NCI-H524 (cell line): ENCODE measurements at regions not wholly inside any gene's neighbourhood (a gene's known extent, or its start where the extent isn't known, plus 50 kb on each side); places are given as distances from the start of the nearest gene placed in this dataset.
A peak's percentile ranks its signal among the peaks of the same experiment; 100 is the strongest.
"Not testable (repeated sequence)": the region's sequence is repeated elsewhere in the genome, so short reads cannot be mapped to it uniquely, and the experiment has no call there.

Source experiments
- DNase-seq, 2 experiments: peaks; one replicate each; lab custom pipeline; 2025; lab: John Stamatoyannopoulos, UW

DNA sequence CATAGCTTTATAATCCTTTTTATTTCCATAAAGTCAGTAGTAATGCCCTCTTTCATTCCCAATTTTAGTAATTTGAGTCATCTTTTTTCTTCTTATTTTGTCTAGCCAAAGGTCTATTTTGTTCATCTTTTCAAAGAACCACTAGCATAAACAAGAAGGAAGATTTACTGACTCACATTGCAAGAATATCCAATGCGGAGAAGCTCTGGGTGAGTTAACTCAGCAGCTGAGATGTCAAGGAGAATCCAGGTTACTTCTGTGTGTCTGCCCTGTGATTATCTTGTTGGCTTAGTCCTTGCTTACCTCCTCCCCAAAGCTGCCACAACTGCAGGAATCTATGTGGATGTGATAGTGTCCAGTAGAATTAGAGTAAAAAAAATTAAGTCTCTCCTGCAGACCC, 311.4 kb upstream of the NCKAP5 start:
- no peak for DNase-seq

DNA sequence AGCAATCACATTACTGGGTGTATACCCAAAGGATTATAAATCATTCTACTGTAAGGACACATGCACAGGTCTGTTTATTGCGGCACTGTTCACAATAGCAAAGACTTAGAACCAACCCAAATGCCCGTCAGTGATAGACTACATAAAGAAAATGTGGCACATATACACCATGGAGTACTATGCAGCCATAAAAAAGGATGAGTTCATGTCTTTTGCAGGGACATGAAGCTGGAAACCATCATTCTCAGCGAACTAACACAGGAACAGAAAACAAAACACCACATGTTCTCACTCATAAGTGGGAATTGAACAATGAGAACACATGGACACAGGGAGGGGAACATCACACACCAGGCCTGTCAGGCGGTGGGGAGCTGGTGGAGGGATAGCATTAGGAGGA, 313.9 kb upstream of the NCKAP5 start:
- DNase-seq, result not testable (repeated sequence)

DNA sequence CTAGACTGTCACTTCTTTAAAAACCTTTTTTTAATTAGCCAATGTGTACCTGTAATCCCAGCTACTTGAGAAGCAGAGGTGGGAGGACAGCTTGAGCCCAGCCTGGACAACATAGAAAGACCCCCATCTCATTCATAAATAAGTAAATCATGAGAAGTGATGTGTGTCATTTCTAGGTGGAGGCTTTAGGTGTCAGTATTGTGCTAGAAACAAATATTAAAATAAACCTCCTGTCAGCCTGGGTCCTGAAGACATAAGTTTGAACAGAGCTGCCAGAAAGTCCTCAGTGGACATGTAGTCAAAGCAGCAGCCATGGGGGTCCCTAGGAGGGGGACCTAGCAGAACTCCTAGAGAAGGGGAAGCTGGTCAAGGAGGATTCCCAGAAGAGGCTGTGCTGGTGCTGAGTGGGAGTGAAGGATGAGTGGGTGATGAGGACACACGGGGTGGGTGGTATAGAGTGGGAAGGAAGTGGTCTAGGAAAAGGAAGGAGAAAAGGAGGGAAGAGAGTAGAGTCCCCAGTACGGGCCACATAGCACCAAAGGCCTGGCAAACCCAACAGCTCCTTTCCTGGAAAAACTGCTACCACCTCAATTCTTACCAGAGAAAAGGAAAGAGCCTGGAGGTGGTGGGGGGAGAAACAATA, 316.6 kb upstream of the NCKAP5 start:
- DNase-seq, result peak in 1 of 2 experiments; percentile 41

DNA sequence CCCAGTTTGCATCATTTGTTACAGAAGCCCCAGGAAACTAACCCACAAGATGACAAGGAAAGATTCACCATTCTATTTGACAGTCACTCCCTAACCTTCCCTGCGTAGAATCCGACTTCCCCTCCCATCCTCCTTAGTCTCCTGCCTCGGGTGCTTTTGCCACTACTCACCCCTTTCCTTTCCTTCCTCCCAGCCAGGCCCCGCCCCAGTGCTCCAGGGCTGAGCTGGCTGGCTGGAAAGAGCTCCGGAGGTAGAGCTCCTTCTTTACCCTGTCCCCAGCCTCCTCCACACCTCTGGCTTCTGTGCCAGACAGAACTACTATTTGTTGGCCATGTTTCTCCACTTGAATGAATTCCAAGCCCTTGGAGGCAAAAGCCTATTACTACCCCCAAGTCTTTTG, 317.6 kb upstream of the NCKAP5 start:
- no peak for DNase-seq

DNA sequence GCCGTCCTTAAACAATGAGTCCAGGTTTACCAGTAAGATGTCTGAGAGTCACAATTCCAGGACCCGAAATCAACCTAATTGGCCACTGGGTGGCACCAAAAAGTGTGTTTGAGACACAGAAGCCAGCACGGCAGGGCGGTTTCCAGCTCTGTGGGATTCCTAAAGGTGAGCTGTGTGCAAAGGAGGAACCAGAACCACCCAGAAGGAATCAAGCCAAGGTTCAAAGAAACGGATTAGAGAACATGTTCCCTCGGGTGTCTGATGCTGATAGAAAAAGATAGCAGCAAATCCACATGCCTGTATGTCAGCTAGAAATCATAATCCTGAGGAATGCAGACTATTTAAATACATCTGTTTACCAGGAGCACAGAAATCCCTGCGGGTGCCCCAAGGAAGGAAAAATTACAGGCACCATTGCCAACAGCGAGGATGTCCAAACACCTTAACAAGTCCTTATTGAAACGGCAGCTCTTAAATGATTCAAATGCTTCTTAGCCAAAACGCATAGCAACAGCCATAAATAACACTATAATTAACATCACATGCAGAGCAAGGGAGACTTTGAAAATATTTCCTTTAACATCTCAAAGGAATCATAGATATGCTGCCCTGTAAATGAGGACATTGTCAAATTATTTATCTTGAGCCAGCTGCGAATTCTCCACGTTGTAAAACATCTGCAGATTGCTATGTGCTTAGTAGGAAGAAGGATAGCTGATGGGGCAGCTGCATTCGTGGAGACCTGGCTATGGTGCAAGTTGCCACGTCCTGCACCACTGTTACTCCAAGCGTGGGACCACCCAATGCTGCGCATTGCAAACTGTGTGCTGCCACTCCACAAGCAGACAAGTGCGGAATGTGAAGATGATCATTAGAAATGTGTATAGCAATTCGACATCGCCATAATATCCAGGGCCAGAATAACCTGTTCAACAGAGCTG, 318.7 kb upstream of the NCKAP5 start:
- peak; percentile 55 to 87 for DNase-seq

DNA sequence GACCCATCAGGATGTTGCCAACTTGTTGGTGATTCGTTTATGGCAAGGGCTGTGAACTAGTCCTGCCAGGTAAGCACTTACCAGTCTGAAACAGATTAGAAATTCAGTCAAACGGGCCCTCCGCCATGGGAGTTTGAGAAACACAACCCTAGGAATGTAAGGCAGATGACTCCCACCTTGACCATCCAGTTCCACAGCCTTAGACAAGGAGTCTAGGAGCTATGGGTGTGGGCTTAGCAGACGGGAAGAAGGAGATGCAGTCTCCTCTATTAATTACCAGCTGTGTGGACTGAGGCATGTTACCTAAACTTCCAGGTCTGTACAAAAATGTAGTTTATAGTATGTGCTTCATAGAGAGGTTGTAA, 319.4 kb upstream of the NCKAP5 start:
- DNase-seq, result no peak

DNA sequence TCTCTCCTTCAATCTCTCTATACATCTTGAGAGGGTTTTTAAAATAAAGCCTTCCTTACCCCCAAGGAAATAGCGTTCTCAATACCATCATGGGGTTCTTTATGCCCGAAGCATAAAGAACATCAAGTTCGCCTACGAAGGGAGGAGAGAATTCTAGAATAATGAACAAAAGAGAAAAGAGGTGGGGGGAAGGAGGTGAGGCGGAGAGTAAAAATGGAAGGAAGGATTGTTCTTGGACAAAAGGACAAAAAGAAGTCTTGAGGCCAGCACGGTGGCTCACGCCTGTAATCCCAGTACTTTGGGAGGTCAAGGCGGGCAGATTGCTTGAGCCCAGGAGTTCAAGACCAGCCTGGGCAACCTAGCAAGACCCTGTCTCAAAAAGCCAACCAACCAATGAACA, 319.8 kb upstream of the NCKAP5 start:
- DNase-seq, result no peak

DNA sequence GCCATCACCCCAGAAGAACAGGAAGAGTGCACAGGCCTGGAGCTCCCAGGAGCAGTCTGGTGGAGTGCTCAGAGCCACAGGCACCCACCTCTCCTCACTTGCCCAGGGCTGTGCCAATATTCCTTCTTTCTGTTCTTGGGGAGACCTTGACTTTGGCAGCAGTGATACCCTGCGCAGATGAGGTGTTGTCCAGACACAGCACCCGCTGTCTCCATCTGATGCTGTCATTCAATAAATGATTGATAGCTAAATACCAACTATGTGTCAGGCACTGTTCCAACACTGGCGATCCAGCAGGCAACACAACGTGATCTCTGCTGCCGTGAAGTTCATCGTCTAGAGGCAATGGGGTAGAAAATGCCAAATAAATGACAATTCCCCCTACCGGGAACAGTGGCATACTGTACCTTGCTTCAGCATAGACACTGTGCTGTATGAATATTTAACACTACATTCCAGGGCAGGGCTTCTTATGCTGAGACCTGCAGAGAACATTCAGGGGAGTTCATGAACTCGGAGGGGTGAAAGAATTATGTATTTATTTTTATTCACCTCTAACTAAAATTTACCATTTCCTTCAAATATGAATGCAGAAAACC, 320.5 kb upstream of the NCKAP5 start:
- no peak for DNase-seq

DNA sequence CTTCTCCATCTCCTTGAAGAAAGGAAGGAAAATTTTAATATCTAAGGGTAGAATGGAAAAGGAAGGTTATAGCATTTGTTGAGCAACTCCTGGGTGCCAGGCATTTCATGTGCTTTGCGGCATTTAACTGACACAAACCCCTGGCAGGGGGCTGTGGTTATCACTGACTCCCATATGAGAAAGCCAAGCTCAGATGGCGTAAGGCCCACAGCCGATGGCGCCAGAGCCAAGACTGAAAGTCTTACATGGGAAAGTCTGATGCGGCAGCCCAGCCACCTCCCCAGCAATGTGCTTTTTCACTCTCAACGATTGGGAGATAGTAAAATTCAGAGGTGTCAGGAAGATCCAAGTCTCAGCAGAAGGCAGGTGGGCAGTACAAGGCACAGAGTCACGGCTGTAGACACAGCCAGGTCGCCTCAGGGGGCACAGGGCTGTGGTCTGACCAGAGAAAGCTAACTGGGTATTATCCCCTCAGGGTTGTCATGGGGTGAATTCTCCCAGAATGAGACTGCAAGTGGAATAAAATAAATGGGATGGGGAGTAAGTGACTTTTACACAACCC, 324.2 kb upstream of the NCKAP5 start:
- DNase-seq, result no peak

DNA sequence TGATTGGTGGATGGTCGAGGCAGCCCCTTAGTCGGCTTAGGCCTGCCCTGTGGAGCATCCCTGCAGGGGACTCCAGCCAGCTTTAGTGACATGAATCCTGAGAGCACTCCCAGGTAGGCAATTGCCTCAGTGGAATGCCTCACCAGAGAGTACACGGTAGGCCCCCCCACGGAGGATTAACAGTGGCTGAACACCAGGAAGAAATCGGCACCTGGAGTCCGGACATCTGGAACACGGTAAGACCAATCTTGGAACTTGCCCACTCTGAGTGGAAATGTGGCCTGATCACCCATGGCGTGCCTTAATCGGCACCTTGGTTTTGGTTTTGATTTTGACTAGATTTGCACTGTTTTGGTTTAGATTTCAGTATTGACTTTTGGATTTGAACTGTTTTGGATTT, 326.2 kb upstream of the NCKAP5 start:
- no peak for DNase-seq

DNA sequence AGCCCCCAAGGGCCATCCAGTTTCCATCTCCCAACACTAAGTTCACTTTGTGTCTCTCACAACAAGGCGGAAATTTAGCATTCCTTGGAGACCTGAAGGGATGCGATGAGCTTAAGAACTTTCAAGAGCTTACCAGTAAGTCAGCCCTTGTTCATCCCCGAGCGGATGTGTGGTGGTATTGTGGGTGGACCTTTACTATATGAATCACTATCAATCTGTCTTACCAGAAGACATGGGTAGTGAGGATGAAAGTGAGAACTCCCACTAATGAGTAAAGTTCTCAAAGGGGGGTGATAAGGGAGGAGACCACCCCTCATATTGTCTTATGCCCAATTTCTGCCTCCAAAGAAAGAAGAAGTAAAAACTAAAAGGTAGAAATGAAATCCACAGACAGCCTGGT, 329.6 kb upstream of the NCKAP5 start:
- DNase-seq, result not testable (repeated sequence)

DNA sequence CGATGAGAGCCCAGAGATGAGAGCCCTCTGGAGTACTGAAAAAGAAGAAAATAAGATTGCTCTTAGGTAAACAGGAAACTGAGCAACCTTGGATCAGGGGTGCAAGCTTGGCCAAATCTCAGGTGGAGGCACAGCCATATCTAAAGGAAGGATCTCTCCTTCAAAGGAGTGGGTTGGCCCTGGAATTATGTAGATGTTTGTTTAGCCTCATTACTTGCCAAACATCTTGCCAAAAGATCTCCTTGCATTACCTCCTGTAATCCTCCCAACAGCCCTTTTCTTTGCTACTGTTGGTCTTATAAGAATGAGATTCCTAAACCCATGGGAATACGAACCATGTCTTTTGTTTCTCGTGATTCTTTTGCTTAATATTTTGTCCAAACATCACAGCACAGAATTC, 332.6 kb upstream of the NCKAP5 start:
- no peak for DNase-seq

DNA sequence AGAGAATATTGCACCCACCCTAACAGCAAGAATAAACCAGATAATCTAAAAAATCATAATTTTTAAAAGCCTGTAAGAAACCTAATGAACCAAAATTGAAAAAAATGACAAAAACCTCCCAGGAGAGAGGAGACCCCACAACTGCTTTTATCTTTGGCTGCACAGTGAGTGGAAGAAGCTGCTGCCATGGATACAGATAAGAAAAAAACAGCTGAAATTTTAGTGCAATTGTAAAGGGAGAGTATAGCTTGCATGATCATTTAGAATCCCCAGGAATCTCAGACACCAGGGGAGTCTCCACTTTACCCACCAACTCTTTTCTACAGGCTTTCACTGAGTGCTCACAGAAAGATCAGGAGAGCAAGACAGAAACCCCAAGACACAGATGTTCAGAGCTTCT, 338.1 kb upstream of the NCKAP5 start:
- no peak for DNase-seq

DNA sequence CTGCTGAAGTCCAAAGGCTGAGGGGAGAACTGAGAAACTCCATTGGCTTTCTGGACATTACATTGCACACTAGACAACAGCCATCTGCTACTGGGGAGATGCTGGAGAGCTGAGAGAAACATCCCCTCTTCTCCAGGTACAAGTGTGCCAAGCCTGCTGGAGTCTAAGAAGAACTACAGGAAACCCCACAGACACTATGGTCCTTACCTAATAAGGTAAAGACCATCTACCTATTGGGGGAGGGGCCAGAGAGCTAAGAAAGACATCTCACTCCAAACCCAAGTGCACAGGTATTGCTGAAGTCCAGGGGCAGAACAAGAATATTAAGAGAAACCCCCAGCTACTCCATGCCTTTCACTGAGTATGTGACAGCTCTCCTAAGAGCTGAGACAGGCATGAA, 338.7 kb upstream of the NCKAP5 start:
- DNase-seq, result no peak

DNA sequence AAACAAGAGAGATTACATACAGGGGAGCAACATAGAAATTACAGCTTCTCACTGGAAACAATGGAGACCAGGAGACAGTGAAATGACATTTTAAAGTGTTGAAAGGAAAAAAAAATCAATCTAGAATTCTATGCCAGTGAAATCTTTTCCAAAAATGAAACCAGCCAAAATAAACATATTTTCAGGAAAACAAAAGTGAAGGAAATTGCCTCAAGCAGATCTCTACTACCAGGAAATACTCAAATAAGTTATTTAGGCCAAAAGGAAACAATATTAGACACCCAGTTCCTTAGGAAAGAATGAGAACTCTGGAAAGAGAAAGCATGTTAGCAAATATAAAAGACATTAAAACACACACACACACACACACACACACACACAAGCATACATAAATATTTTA, 339.9 kb upstream of the NCKAP5 start:
- no peak for DNase-seq

DNA sequence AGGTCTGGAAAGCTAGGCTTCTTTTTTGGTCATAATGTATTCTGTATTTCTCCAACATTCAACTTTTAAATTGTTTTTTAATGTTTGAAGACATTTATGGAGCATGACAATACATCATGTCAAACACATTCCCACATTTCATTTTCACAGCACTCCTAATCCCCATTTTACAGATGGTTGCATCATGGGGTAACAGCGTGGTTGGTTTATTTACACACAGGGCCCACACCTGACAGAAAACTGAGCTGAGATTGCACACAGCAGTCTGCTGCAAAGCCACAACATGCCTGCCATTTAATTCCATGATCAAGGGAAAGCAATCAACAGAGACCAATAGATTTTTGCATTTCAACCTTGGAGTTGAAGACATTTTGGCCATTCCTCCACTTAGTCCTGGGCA, 335.7 kb upstream of the MGAT5 start:
- no peak for DNase-seq

DNA sequence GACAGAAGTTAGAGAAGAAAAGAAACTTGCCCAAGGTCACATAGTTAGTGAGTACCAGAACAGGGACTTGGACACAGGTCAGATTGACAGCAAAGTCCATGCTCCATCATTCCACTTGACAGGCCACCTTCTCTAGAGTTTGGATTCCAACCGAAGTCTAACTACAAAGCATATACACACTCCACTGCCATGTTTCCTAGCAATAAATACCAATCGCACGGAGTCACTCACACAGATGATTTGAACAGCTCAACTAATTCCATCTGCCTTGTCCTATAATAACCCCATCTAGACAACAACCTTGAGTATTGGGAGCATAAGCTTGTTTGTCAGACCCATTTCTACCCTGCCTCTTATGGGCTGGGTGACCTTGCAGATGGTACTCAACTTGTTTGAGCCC, 334.6 kb upstream of the MGAT5 start:
- DNase-seq, result no peak

DNA sequence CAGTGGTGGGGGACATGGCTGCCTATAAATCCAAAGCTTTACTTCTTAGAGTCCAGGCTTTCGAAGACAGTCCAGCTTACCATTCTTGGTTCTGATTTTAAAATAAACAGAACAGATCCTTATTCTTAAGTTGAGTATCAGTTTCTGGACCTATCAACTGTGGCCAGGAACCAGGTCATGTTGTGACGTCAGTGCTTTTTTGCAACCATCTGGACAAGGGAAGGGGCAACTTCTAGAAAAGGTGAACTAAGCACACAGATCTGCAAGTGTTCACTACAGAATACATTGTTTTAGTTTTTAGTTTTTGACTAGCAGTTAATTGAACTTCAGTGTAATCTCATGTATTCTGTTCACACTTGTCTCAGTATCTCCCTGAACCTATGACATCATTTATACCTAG, 326.0 kb upstream of the MGAT5 start:
- DNase-seq, result no peak

DNA sequence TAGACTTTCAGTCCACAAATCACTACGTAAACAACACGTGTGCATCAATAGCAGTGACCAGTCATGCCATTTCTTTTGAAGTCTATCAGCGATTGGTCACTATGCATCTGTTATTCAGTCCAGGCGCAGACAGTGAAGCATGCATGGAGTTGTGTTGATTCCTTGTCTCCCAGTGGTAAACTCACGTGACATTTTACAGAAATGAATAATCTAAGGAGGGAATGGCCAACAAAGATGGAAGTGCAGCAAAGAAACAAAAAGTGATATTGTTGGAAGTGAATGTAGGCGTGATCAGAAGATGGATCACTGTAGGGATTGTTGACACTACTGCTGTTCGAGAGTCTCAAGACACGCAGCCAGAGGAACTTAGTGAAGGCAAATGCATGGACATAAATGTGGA, 317.8 kb upstream of the MGAT5 start:
- no peak for DNase-seq

DNA sequence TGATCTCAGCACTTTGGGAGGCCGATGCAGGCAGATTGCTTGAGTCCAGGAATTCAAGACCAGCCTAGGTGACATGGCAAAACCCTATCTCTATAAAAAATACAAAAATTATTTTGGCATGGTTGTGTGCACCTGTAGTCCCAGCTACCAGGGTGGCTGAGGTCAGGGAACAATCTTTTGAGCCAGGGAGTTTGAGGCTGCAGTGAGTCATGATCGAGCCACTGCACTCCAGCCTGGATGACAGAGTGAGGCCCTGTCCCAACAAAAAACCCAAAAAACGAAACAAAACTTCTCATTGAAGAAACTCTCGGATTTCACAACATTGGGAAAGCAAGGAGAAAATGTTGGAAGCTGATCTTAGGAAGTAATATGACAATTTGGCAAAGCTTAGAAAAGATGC, 317.3 kb upstream of the MGAT5 start:
- DNase-seq, result no peak

DNA sequence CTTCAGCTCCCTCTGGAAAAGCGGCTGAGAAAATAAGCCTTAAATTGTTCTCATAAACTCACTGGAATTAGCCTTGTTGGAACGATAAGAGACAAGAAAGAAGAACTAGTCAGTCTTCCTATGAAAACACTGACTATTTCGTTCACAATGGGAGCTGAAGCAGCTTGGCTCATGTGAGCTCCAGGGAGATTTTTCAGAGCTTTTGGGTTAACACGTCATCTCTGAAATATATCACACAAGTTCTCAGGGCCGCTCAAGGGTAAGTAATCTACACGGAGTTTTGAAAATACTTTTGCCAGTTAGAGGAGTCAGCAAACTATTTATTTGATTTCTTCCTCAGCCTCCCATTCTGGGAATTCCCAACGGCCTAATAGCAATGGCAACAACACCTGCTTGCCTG, 316.2 kb upstream of the MGAT5 start:
- DNase-seq, result no peak

DNA sequence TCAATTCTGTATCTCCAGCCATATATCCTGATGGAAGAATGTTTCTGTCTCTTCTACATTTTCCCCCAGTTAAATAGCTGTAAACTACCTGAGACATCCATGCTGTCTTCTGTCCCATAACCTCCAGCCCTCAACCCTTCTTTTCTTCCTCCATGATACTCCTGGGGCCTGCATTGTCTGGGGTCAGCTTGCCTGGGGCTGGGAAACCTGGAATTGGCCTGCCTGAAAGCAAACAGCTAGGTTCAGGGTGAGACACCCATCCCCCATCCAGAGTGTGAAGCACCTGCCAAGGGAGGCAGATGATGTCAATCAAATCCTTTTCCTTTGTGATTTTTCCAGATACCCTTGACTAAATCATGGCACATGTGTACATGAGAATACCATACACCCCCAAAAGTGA, 313.7 kb upstream of the MGAT5 start:
- DNase-seq, result no peak

DNA sequence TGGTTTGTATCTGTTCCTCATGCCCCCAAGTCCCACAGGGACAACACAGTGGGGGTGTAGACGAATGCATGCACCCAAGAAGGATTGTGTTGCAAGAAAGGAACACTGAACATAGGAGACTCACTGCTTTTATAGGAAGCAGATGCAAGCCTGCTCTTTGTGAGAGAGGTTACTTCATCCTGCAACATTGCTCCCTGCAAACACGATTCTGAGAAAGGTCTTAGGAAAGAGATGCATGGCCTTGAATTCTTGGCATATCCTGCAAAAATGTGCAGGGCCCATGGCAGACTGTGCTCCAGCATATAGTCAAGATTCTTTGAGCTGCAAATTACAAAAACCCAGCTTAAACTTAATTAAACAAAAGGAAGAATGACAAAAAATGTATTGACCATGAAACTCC, 312.2 kb upstream of the MGAT5 start:
- no peak for DNase-seq
